ENCODE measurements at regions not wholly inside any gene's neighbourhood (a gene's known extent, or its start where the extent isn't known, plus 50 kb on each side); places are given as distances from the start of the nearest gene placed in this dataset.
"Not testable (repeated sequence)": the region's sequence is repeated elsewhere in the genome, so short reads cannot be mapped to it uniquely, and the experiment has no call there.

- DNase-seq; H3K36me3 Mint-ChIP-seq (ENCODE audit: insufficient read depth); H3K27ac Mint-ChIP-seq; H3K27me3 Mint-ChIP-seq; H3K9me3 Mint-ChIP-seq; ATAC-seq (replicated peaks); H3K4me1 Mint-ChIP-seq (ENCODE audit: low read depth in 2 of 2); H3K4me3 Mint-ChIP-seq: not testable (repeated sequence)
Observed at GRCh38 chr9:64813072-64813471, 471.9 kb downstream of the FOXD4L5 start.

GRCh38 chr9:64778667-64779066 is 506.3 kb downstream of the FOXD4L5 start:
- H3K36me3 Mint-ChIP-seq (ENCODE audit: insufficient read depth); H3K27me3 Mint-ChIP-seq; H3K4me1 Mint-ChIP-seq (ENCODE audit: low read depth in 2 of 2); H3K27ac Mint-ChIP-seq; H3K9me3 Mint-ChIP-seq; DNase-seq; ATAC-seq (replicated peaks); H3K4me3 Mint-ChIP-seq: not testable (repeated sequence)

- ATAC-seq (replicated peaks); H3K4me3 Mint-ChIP-seq; H3K36me3 Mint-ChIP-seq (ENCODE audit: insufficient read depth); H3K9me3 Mint-ChIP-seq; H3K27me3 Mint-ChIP-seq; H3K27ac Mint-ChIP-seq; H3K4me1 Mint-ChIP-seq (ENCODE audit: low read depth in 2 of 2); DNase-seq: not testable (repeated sequence)
Observed at GRCh38 chr9:64776269-64776668, 508.7 kb downstream of the FOXD4L5 start.

GRCh38 chr9:64774813-64775793 is 509.9 kb downstream of the FOXD4L5 start:
- DNase-seq; H3K36me3 Mint-ChIP-seq (ENCODE audit: insufficient read depth); H3K27me3 Mint-ChIP-seq; H3K9me3 Mint-ChIP-seq; H3K4me1 Mint-ChIP-seq (ENCODE audit: low read depth in 2 of 2); H3K27ac Mint-ChIP-seq: not testable (repeated sequence)
- peak; percentile 56 for ATAC-seq (replicated peaks)
- H3K4me3 Mint-ChIP-seq: peak overlapping the region in 1 of 2 donors; percentile 1

GRCh38 chr9:64774004-64774812 is 510.8 kb downstream of the FOXD4L5 start:
- H3K4me3 Mint-ChIP-seq; H3K9me3 Mint-ChIP-seq; H3K27ac Mint-ChIP-seq; H3K27me3 Mint-ChIP-seq; H3K36me3 Mint-ChIP-seq (ENCODE audit: insufficient read depth); H3K4me1 Mint-ChIP-seq (ENCODE audit: low read depth in 2 of 2): not testable (repeated sequence)
- peak in 2 of 3 experiments; percentile 17 to 31 for DNase-seq
- peak; percentile 66 for ATAC-seq (replicated peaks)

- Mint-ChIP-seq H3K9me3 (no peaks in the 10 kb centered on the region), H3K36me3 (ENCODE audit: insufficient read depth) (peaks cover 5% of the 10 kb centered on the region), H3K27ac (no peak overlapping the region), H3K4me1 (ENCODE audit: low read depth in 2 of 2) (peaks cover 0 to 2% of the 10 kb centered on the region in 2 donors), H3K27me3 (peaks cover 0 to 9% of the 10 kb centered on the region in 2 donors), H3K4me3 (peak overlapping the region in 1 of 2 donors; percentile 21)
- DNase-seq (peak in 2 of 3 experiments; percentile 3 to 15), ATAC-seq (replicated peaks) (peak; percentile 27)
Observed at GRCh38 chr9:64773491-64773931, 511.5 kb downstream of the FOXD4L5 start.

- not testable (repeated sequence) for H3K4me1 Mint-ChIP-seq (ENCODE audit: low read depth in 2 of 2); H3K27ac Mint-ChIP-seq; DNase-seq; H3K36me3 Mint-ChIP-seq (ENCODE audit: insufficient read depth); H3K27me3 Mint-ChIP-seq; H3K9me3 Mint-ChIP-seq; ATAC-seq (replicated peaks)
- peak overlapping the region in 1 of 2 donors; percentile 21 for H3K4me3 Mint-ChIP-seq
Observed at GRCh38 chr9:64772751-64773331, 512.2 kb downstream of the FOXD4L5 start.

GRCh38 chr9:64772123-64772736 is 512.8 kb downstream of the FOXD4L5 start:
- H3K4me3 Mint-ChIP-seq; H3K4me1 Mint-ChIP-seq (ENCODE audit: low read depth in 2 of 2); H3K9me3 Mint-ChIP-seq; ATAC-seq (replicated peaks); DNase-seq; H3K36me3 Mint-ChIP-seq (ENCODE audit: insufficient read depth); H3K27me3 Mint-ChIP-seq; H3K27ac Mint-ChIP-seq: not testable (repeated sequence)
